Esophagus squamous epithelium (tissue), 4 donors: ENCODE measurements at regions not wholly inside any gene's neighbourhood (a gene's known extent, or its start where the extent isn't known, plus 50 kb on each side); places are given as distances from the start of the nearest gene placed in this dataset.

Experiments
- POLR2A ChIP-seq, 4 donors: fragments of 450-650 bp; IDR thresholded peaks; one replicate each; pipeline ENCODE4 v1.6.1; 2017; ENCODE audit warnings: antibody characterized with exemption in 4 of 4, mild to moderate bottlenecking in 4 of 4, moderate library complexity in 3 of 4
- TF ChIP-seq, protein P1 (sequence below), 6 experiments: fragments of 450-650 bp in 4 of 6; fragments of 200-600 bp in 2 of 6; sonication (generic) in 2 of 6; IDR thresholded peaks; one replicate each; pipeline ENCODE4 v1.5.1; 2016 to 2019; ENCODE audit warnings: antibody characterized with exemption in 6 of 6, mild to moderate bottlenecking in 4 of 6, moderate library complexity in 4 of 6

DNA sequence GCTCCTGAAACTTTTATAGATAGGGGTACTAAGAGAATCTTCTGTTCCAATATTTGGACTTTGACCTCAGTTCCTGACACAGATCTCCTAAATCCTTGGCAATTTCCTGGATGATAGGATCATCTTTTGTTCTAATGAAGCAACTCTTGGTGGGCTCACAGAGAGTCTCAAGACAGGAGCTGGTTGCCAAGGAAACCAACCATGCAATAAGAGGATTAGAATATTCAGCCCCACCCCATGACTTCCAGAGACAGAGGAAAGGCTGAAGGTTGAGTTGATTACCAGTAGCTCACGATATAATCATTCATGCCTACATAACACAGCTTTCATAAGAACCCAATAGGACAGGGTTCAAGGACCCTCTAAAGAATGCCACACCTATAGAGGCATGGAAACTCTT, 2050.2 kb upstream of the CDH6 start:
- TF ChIP-seq, protein P1, sequence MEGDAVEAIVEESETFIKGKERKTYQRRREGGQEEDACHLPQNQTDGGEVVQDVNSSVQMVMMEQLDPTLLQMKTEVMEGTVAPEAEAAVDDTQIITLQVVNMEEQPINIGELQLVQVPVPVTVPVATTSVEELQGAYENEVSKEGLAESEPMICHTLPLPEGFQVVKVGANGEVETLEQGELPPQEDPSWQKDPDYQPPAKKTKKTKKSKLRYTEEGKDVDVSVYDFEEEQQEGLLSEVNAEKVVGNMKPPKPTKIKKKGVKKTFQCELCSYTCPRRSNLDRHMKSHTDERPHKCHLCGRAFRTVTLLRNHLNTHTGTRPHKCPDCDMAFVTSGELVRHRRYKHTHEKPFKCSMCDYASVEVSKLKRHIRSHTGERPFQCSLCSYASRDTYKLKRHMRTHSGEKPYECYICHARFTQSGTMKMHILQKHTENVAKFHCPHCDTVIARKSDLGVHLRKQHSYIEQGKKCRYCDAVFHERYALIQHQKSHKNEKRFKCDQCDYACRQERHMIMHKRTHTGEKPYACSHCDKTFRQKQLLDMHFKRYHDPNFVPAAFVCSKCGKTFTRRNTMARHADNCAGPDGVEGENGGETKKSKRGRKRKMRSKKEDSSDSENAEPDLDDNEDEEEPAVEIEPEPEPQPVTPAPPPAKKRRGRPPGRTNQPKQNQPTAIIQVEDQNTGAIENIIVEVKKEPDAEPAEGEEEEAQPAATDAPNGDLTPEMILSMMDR (IDR thresholded peaks at IDR 0.05), result no peak
- no peak for TF ChIP-seq POLR2A (IDR thresholded peaks at IDR 0.05)
